Uterus (tissue), 3 donors: ENCODE measurements at regions not wholly inside any gene's neighbourhood (a gene's known extent, or its start where the extent isn't known, plus 50 kb on each side); places are given as distances from the start of the nearest gene placed in this dataset.

Source experiments
- DNase-seq, 2 donors: peaks; one replicate each; pipeline ENCODE4 v3.0.0-alpha.2; 2019 to 2020
- H3K27ac ChIP-seq, 2 donors: fragments of 200-600 bp; sonication (generic); 1 replicate in 1 of 2; 2 replicates in 1 of 2; pipeline ENCODE4 v1.5.1; 2016 to 2018
- H3K27me3 ChIP-seq, 2 donors: fragments of 200-600 bp; sonication (generic); one replicate each; pipeline ENCODE4 v1.5.1; 2018 to 2019; ENCODE audit warnings: control low read depth in 1 of 2
- H3K36me3 ChIP-seq, 2 donors: fragments of 200-600 bp; sonication (generic); one replicate each; pipeline ENCODE4 v1.5.1; 2019; ENCODE audit warnings: control low read depth in 1 of 2
- H3K4me1 ChIP-seq, 2 donors: fragments of 200-600 bp; sonication (generic); one replicate each; pipeline ENCODE4 v1.5.1; 2018 to 2019; ENCODE audit warnings: control low read depth in 1 of 2
- H3K4me3 ChIP-seq, 2 donors: fragments of 200-600 bp; sonication (generic); 1 replicate in 1 of 2; 2 replicates in 1 of 2; pipeline ENCODE4 v1.5.1; 2018 to 2019; ENCODE audit warnings: mild to moderate bottlenecking in 1 of 2
- H3K9me3 ChIP-seq, 2 donors: fragments of 200-600 bp; sonication (generic); one replicate each; pipeline ENCODE4 v1.5.1; 2019; ENCODE audit warnings: control low read depth in 1 of 2
- CTCF ChIP-seq, 4 experiments: fragments of 200-600 bp in 2 of 4; fragments of 450-650 bp in 2 of 4; sonication (generic) in 2 of 4; IDR thresholded peaks; one replicate each; pipeline ENCODE4 v1.5.1; 2016 to 2019; ENCODE audit warnings: antibody characterized with exemption in 4 of 4, mild to moderate bottlenecking in 2 of 4, moderate library complexity in 1 of 4
- POLR2A ChIP-seq, 2 donors: fragments of 450-650 bp; IDR thresholded peaks; one replicate each; pipeline ENCODE4 v1.6.1; 2016; ENCODE audit warnings: antibody characterized with exemption in 2 of 2, mild to moderate bottlenecking in 1 of 2, moderate library complexity in 1 of 2
- intact Hi-C: fragments of 100-400 bp; cut with DNase I; formaldehyde crosslinking; loops from one replicate; pipeline ENCODE4 v1.15.1; 2023; ENCODE audit warnings: low total_unique reads
- donor health status: DM: yes; HTN: yes; CAD: no.

GRCh38 chr11:81829976-81830375 lies 903.7 kb downstream of the FAM181B start:
- DNase-seq, result no peak
- H3K27me3 ChIP-seq, result no peaks in the 10 kb centered on the region
- H3K4me3 ChIP-seq, result no peak overlapping the region
- no peaks in the 10 kb centered on the region for H3K4me1 ChIP-seq
- no peaks in the 10 kb centered on the region for H3K36me3 ChIP-seq
- H3K9me3 ChIP-seq, result no peaks in the 10 kb centered on the region
- TF ChIP-seq CTCF (IDR thresholded peaks at IDR 0.05) (no peak), POLR2A (IDR thresholded peaks at IDR 0.05) (no peak)
- intact Hi-C loops, result no loop called here
- H3K27ac ChIP-seq, result no peak overlapping the region

- intact Hi-C loops, result no loop called here
- Histone ChIP-seq H3K27me3 (no peaks in the 10 kb centered on the region), H3K4me1 (no peaks in the 10 kb centered on the region), H3K27ac (no peak overlapping the region), H3K4me3 (no peak overlapping the region), H3K36me3 (no peaks in the 10 kb centered on the region), H3K9me3 (no peaks in the 10 kb centered on the region)
- TF ChIP-seq POLR2A (IDR thresholded peaks at IDR 0.05), result no peak
- no peak for TF ChIP-seq CTCF (IDR thresholded peaks at IDR 0.05)
- no peak for DNase-seq
These were observed 908.3 kb downstream of the FAM181B start for GRCh38 chr11:81825346-81825745.

GRCh38 chr11:81819462-81819861 lies 914.2 kb downstream of the FAM181B start:
- no peak overlapping the region for H3K4me3 ChIP-seq
- intact Hi-C loops, result no loop called here

GRCh38 chr11:81804858-81805257 lies 928.8 kb downstream of the FAM181B start:
- H3K9me3 ChIP-seq, result no peaks in the 10 kb centered on the region
- DNase-seq, result no peak
- TF ChIP-seq CTCF (IDR thresholded peaks at IDR 0.05) (no peak), POLR2A (IDR thresholded peaks at IDR 0.05) (no peak)
- no peak overlapping the region for H3K27ac ChIP-seq
- H3K4me1 ChIP-seq, result no peaks in the 10 kb centered on the region
- no peak overlapping the region for H3K4me3 ChIP-seq
- intact Hi-C loops, result no loop called here
- no peaks in the 10 kb centered on the region for H3K36me3 ChIP-seq
- no peaks in the 10 kb centered on the region for H3K27me3 ChIP-seq

More at GRCh38 chr11:81819462-81819861, 914.2 kb downstream of the FAM181B start:
- H3K4me1 ChIP-seq, result no peaks in the 10 kb centered on the region
- no peaks in the 10 kb centered on the region for H3K36me3 ChIP-seq
- no peak for DNase-seq
- H3K9me3 ChIP-seq, result no peaks in the 10 kb centered on the region
- H3K27me3 ChIP-seq, result no peaks in the 10 kb centered on the region
- H3K27ac ChIP-seq, result no peak overlapping the region
- no peak for TF ChIP-seq POLR2A (IDR thresholded peaks at IDR 0.05)
- no peak for TF ChIP-seq CTCF (IDR thresholded peaks at IDR 0.05)

GRCh38 chr11:81802591-81802990 lies 931.1 kb downstream of the FAM181B start:
- H3K27ac ChIP-seq, result no peak overlapping the region
- no peaks in the 10 kb centered on the region for H3K4me1 ChIP-seq
- no peaks in the 10 kb centered on the region for H3K9me3 ChIP-seq
- H3K4me3 ChIP-seq, result no peak overlapping the region
- no peak for TF ChIP-seq POLR2A (IDR thresholded peaks at IDR 0.05)
- TF ChIP-seq CTCF (IDR thresholded peaks at IDR 0.05), result no peak
- intact Hi-C loops, result no loop called here
- H3K27me3 ChIP-seq, result no peaks in the 10 kb centered on the region
- no peak for DNase-seq
- no peaks in the 10 kb centered on the region for H3K36me3 ChIP-seq
